GM12892 (cell line): ENCODE measurements at regions not wholly inside any gene's neighbourhood (a gene's known extent, or its start where the extent isn't known, plus 50 kb on each side); places are given as distances from the start of the nearest gene placed in this dataset.

Source experiments
- POLR2A ChIP-seq: IDR thresholded peaks from 2 replicates; pipeline ENCODE4 v1.6.1; 2011; ENCODE audit warnings: low read depth, low read length, control low read depth
- POLR2AphosphoS5 ChIP-seq: IDR thresholded peaks from 2 replicates; pipeline ENCODE4 v1.6.1; 2011; ENCODE audit warnings: low read depth, low read length, control low read depth

- TF ChIP-seq POLR2AphosphoS5 (no peak), POLR2A (no peak)
Observed at GRCh38 chr18:45357686-45358470, 257.4 kb upstream of the SLC14A2 start.
